Muscle layer of colon (tissue), 2 donors: ENCODE measurements at regions not wholly inside any gene's neighbourhood (a gene's known extent, or its start where the extent isn't known, plus 50 kb on each side); places are given as distances from the start of the nearest gene placed in this dataset.

ENCODE experiments used
- H3K27ac ChIP-seq: one replicate; pipeline ENCODE4 v1.7.0; 2013; ENCODE audit warnings: low read depth, mild to moderate bottlenecking, low read length, moderate library complexity
- H3K27me3 ChIP-seq, 2 donors: one replicate each; pipeline ENCODE4 v1.7.0; 2013; ENCODE audit warnings: low read length in 2 of 2, mild to moderate bottlenecking in 2 of 2; ENCODE audit not compliant: insufficient read depth in 2 of 2, control insufficient read depth in 1 of 2
- H3K36me3 ChIP-seq: one replicate; pipeline ENCODE4 v1.7.0; 2013; ENCODE audit warnings: mild to moderate bottlenecking, low read length; ENCODE audit not compliant: insufficient read depth
- H3K4me1 ChIP-seq: one replicate; pipeline ENCODE4 v1.7.0; 2013; ENCODE audit warnings: mild to moderate bottlenecking, low read length; ENCODE audit not compliant: insufficient read depth
- H3K4me3 ChIP-seq, 2 donors: one replicate each; pipeline ENCODE4 v1.7.0; 2013; ENCODE audit warnings: low read length in 2 of 2, low read depth in 1 of 2, mild to moderate bottlenecking in 1 of 2, moderate library complexity in 1 of 2
- H3K9ac ChIP-seq: one replicate; pipeline ENCODE4 v1.7.0; 2013; ENCODE audit warnings: low read length
- H3K9me3 ChIP-seq: one replicate; pipeline ENCODE4 v1.7.0; 2013; ENCODE audit warnings: mild to moderate bottlenecking, low read length
- donor health status: abdominal sarcoma.
- donor health status: Adenocarcinoma of cecum.

DNA sequence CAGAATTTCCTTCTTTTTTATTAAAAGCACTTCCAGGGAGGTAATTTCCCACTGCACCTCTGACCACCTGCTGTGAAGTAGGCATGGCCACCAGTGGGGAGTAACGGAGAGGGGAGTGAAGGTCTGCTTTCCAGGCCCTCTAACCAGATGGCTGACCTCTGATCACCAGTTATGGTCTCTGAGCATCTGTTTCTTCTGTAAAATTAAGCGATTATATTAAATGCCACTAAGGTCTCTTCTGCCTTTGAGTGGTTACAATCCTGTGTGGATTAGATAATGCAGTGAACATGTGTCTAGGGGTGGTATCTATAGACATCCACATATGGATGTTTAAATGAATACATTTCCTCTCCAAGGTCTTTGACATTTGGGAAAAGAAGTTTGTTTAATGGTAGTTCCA is 199.6 kb downstream of the HERPUD2 start:
- Histone ChIP-seq H3K9me3 (no peaks in the 10 kb centered on the region), H3K27ac (no peak overlapping the region), H3K27me3 (no peaks in the 10 kb centered on the region), H3K9ac (no peak overlapping the region), H3K36me3 (no peaks in the 10 kb centered on the region), H3K4me1 (no peaks in the 10 kb centered on the region), H3K4me3 (no peak overlapping the region)

DNA sequence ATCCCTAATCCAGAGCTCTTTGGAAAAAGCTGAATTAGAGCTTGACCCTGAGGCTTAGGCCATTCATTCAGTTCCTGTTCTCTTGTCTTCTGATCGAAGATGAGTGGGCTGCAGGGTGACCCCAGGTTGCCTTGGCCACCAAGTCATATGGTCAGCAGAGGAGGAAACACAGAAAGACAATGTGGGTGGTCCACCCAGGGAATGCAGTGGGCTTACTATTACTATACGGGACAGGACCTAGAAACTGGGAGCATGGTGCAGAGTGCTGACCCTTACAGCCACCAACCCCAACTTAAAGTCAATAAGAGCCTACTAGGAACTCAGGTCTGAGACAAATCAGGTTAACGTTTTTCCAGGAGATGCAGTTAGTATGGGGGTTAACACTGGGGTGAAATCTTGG is 200.5 kb downstream of the HERPUD2 start:
- H3K36me3 ChIP-seq: no peaks in the 10 kb centered on the region
- no peak overlapping the region for H3K4me3 ChIP-seq
- no peaks in the 10 kb centered on the region for H3K27me3 ChIP-seq
- no peak overlapping the region for H3K27ac ChIP-seq
- no peaks in the 10 kb centered on the region for H3K9me3 ChIP-seq
- H3K9ac ChIP-seq: no peak overlapping the region
- H3K4me1 ChIP-seq: no peaks in the 10 kb centered on the region

DNA sequence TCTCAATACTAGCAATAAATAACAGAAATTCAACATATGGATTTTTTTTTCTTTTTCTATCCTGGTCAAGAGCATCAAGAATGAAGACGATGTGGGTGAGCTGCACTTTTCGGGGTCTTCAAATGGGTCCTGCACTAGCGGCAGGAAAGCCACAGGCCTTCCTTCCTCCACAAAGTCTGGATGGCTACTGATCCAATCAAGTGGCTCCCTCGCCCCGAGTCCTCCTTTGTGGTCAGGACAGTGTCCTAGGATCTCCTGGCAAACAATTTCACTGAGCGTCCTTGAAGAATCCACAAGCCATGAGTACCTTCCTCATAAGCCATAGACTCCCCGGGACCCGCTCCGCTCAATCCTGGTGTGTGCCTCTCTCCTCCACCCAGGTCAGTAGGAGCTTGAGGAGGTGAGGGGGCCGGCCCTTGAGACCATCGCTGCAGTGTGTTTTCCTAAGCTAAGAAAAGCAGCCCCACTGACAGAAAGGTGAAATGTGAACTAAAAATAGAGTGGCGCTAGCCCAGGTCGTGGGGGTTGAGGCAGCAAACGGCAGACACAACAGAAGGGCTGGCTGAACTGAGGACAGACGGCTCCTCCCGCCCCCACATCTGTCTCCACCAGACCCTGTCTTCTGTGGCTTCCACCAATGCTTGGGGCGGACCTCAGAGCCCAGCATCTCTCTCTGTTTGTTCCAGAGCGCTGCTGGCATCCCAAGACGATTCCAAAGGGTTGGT is 202.3 kb downstream of the HERPUD2 start:
- Histone ChIP-seq H3K27ac (no peak overlapping the region), H3K4me1 (no peaks in the 10 kb centered on the region), H3K9me3 (no peaks in the 10 kb centered on the region), H3K9ac (no peak overlapping the region), H3K4me3 (no peak overlapping the region), H3K36me3 (no peaks in the 10 kb centered on the region), H3K27me3 (no peaks in the 10 kb centered on the region)

- H3K36me3 ChIP-seq: no peaks in the 10 kb centered on the region
- no peaks in the 10 kb centered on the region for H3K9me3 ChIP-seq
- no peak overlapping the region for H3K4me3 ChIP-seq
- H3K27ac ChIP-seq: no peak overlapping the region
- no peaks in the 10 kb centered on the region for H3K4me1 ChIP-seq
- H3K9ac ChIP-seq: no peak overlapping the region
- H3K27me3 ChIP-seq: no peaks in the 10 kb centered on the region
These were observed 203.7 kb downstream of the HERPUD2 start for GRCh38 chr7:35491233-35491632.

GRCh38 chr7:35487841-35488240 is 207.1 kb downstream of the HERPUD2 start:
- no peaks in the 10 kb centered on the region for H3K27me3 ChIP-seq
- H3K27ac ChIP-seq: no peak overlapping the region
- no peaks in the 10 kb centered on the region for H3K36me3 ChIP-seq

GRCh38 chr7:35487402-35487801 is 207.5 kb downstream of the HERPUD2 start:
- Histone ChIP-seq H3K27ac (no peak overlapping the region), H3K4me1 (no peaks in the 10 kb centered on the region), H3K36me3 (no peaks in the 10 kb centered on the region), H3K27me3 (no peaks in the 10 kb centered on the region), H3K9ac (no peak overlapping the region), H3K4me3 (no peak overlapping the region), H3K9me3 (no peaks in the 10 kb centered on the region)

More at GRCh38 chr7:35487841-35488240, 207.1 kb downstream of the HERPUD2 start:
- Histone ChIP-seq H3K4me3 (no peak overlapping the region), H3K9me3 (no peaks in the 10 kb centered on the region), H3K4me1 (no peaks in the 10 kb centered on the region), H3K9ac (no peak overlapping the region)

DNA sequence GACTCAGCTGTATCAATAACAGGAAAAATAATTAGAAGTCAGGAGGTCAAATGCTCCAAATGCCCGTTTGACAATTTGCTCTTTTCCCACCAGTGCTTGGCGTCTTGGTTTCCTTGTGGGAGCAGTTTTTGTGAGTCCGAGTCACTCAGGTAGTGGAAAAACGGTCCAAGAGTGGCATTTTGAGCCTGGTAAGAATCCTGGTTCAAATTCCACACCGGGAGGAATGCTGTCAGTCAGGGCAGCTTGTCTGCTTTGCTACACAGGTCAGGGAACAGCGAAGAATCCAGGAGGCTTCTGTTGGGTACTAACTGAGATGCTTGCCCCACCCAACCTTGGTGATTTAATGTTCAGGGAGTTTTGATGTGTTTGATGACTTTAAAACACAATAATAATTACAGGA is 209.5 kb downstream of the HERPUD2 start:
- H3K27me3 ChIP-seq: no peaks in the 10 kb centered on the region

DNA sequence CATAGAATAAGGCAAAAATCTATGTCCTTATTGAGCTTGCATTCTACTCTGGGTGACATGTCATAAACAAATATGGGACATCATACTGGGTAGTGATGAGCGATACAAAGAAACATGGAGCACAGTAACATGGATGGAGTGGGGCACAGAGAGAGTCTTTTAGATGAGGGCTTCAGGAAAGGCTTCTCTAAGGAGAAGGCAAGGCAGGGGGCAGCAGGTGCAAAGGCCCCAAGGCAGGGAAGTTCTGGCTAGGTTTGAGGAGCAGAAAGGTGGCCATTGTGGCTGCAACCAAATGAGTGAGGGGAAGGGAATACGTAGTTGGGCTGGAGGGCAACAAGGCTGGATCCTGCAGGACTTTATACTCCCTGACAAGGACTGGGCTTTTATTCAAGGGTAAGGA is 211.4 kb downstream of the HERPUD2 start:
- Histone ChIP-seq H3K9me3 (no peaks in the 10 kb centered on the region), H3K4me3 (no peak overlapping the region), H3K27me3 (no peaks in the 10 kb centered on the region), H3K9ac (no peak overlapping the region), H3K27ac (no peak overlapping the region), H3K36me3 (no peaks in the 10 kb centered on the region), H3K4me1 (no peaks in the 10 kb centered on the region)

More for the DNA sequence above, 209.5 kb downstream of the HERPUD2 start:
- Histone ChIP-seq H3K36me3 (no peaks in the 10 kb centered on the region), H3K27ac (no peak overlapping the region), H3K4me3 (no peak overlapping the region), H3K9ac (no peak overlapping the region), H3K9me3 (no peaks in the 10 kb centered on the region), H3K4me1 (no peaks in the 10 kb centered on the region)

DNA sequence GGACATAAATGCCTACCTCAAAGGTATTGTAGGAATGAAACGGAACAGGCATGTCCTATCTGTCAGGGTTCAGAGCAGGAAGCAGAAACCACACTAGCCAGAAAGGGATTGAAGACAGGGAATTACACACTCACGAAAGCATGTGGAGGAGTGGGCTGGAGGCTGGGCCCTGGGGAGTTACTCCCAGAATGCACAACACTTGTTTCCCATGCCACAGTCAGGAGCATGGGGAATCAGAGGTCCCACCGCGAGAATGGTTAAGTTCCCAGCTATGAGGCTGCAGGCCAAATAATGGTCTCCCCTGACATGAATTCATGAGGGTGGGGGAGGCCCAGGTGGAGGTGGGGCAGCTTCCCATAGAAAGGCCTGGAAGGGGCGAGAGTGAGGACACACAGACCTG is 212.7 kb downstream of the HERPUD2 start:
- no peak overlapping the region for H3K9ac ChIP-seq
- no peaks in the 10 kb centered on the region for H3K36me3 ChIP-seq
- no peaks in the 10 kb centered on the region for H3K4me1 ChIP-seq
- no peak overlapping the region for H3K27ac ChIP-seq
- no peak overlapping the region for H3K4me3 ChIP-seq
- H3K27me3 ChIP-seq: no peaks in the 10 kb centered on the region
- H3K9me3 ChIP-seq: no peaks in the 10 kb centered on the region

DNA sequence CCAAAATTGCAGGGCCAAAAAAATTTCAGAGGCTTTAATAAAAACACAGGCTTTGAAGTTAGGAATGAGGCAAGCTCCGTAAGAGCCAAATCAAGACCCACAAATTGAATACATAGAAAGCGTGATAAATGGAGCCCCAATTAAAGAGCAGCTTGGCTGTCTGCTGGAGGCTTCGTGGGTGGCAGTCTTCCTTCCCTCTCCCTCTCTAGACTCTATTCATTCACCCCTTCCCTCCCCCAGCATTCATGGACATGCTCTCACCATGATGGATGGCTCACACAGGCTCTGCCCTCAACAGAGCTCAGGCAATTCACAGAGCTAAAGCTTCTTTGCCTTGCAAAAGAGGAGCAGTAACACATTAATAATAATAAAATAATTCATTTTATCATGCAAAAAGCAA is 214.1 kb downstream of the HERPUD2 start:
- Histone ChIP-seq H3K4me3 (no peak overlapping the region), H3K9me3 (no peaks in the 10 kb centered on the region), H3K36me3 (no peaks in the 10 kb centered on the region)

DNA sequence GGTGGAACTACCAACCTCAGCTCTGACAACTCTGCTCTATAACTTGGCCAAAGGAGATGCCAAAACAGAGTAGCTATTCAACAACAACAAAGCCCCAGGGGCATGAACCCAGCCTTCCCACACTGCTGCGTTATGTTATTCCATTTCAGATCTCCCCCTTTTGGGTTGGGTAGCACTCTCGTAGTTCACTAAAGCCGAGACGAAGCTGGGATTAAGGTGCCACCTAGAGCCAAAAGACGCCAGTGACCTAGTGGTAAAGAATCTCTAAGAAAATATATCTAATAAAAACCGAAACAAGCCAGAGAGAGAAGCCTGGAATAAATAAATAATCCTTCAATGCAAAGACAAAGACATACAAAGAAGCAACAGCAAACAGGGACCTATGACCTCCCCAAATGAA is 217.3 kb downstream of the HERPUD2 start:
- H3K27me3 ChIP-seq: no peaks in the 10 kb centered on the region
- no peak overlapping the region for H3K9ac ChIP-seq
- H3K9me3 ChIP-seq: no peaks in the 10 kb centered on the region
- H3K4me3 ChIP-seq: no peak overlapping the region
- H3K36me3 ChIP-seq: no peaks in the 10 kb centered on the region
- no peaks in the 10 kb centered on the region for H3K4me1 ChIP-seq
- no peak overlapping the region for H3K27ac ChIP-seq

More for the DNA sequence above, 214.1 kb downstream of the HERPUD2 start:
- H3K27me3 ChIP-seq: no peaks in the 10 kb centered on the region
- H3K4me1 ChIP-seq: no peaks in the 10 kb centered on the region
- H3K27ac ChIP-seq: no peak overlapping the region
- no peak overlapping the region for H3K9ac ChIP-seq

DNA sequence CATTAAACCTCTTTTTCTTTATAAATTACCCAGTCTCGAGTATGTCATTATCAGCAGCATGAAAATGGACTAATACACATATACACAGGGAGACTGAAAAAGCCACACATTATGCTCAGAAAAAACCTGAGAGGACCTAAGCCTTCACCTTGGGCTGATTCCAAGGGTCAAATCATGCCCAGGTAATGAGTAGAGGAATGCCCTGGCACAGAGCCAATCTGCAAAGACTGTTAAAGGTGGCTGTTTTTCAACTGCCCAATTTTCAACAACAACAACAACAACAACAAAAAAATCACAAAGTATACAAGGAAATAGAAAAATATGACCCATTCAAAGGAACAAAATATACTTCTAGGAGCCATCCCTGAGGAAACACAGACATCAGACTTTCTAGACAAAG is 220.2 kb upstream of the TBX20 start:
- Histone ChIP-seq H3K9me3 (no peaks in the 10 kb centered on the region), H3K27ac (no peak overlapping the region), H3K9ac (no peak overlapping the region), H3K4me1 (no peaks in the 10 kb centered on the region), H3K4me3 (no peak overlapping the region), H3K27me3 (no peaks in the 10 kb centered on the region), H3K36me3 (no peaks in the 10 kb centered on the region)
